Nephron (organoid): ENCODE measurements at regions not wholly inside any gene's neighbourhood (a gene's known extent, or its start where the extent isn't known, plus 50 kb on each side); places are given as distances from the start of the nearest gene placed in this dataset.
A peak's percentile ranks its signal among the peaks of the same experiment; 100 is the strongest.

Experiments
- H3K27ac Mint-ChIP-seq, 3 experiments: 2 replicates each; pipeline ENCODE4 v1.8.0; 2020; ENCODE audit warnings: mixed read lengths in 3 of 3, mild to moderate bottlenecking in 2 of 3, moderate library complexity in 1 of 3
- H3K27me3 Mint-ChIP-seq: 2 replicates; pipeline ENCODE4 v1.8.0; 2021; ENCODE audit warnings: low read depth, mild to moderate bottlenecking, moderate library complexity, mixed read lengths
- H3K36me3 Mint-ChIP-seq: 2 replicates; pipeline ENCODE4 v1.8.0; 2020; ENCODE audit warnings: low read depth, mixed read lengths
- H3K4me1 Mint-ChIP-seq: 2 replicates; pipeline ENCODE4 v1.8.0; 2020; ENCODE audit warnings: mixed read lengths
- H3K4me3 Mint-ChIP-seq, 3 experiments: 2 replicates each; pipeline ENCODE4 v1.8.0; 2020; ENCODE audit warnings: mild to moderate bottlenecking in 3 of 3, mixed read lengths in 3 of 3, moderate library complexity in 2 of 3
- H3K9me3 Mint-ChIP-seq: 2 replicates; pipeline ENCODE4 v1.8.0; 2020; ENCODE audit warnings: mixed read lengths
- CTCF ChIP-seq, 3 experiments: fragments of 200-600 bp; sonication (generic); IDR thresholded peaks; one replicate each; pipeline ENCODE4 v1.5.0; 2021; ENCODE audit warnings: antibody characterized with exemption in 3 of 3; ENCODE audit not compliant: unreplicated experiment in 3 of 3

GRCh38 chr1:54488779-54489626 lies 59.0 kb upstream of the ACOT11 start:
- TF ChIP-seq CTCF (IDR thresholded peaks at IDR 0.05; ENCODE audit: unreplicated experiment in 3 of 3), result peak; percentile 97 to 98 (median 98)
- H3K4me3 Mint-ChIP-seq, result peak overlapping the region; percentile 95 to 99 (median 98)
- H3K4me1 Mint-ChIP-seq, result peaks cover 51% of the 10 kb centered on the region
- H3K27ac Mint-ChIP-seq, result peak overlapping the region; percentile 96 to 99 (median 99)
- H3K27me3 Mint-ChIP-seq, result no peaks in the 10 kb centered on the region
- H3K36me3 Mint-ChIP-seq, result no peaks in the 10 kb centered on the region
- no peaks in the 10 kb centered on the region for H3K9me3 Mint-ChIP-seq

GRCh38 chr1:54488065-54488750 lies 59.8 kb upstream of the ACOT11 start:
- TF ChIP-seq CTCF (IDR thresholded peaks at IDR 0.05; ENCODE audit: unreplicated experiment in 3 of 3), result peak; percentile 10 to 25 (median 20)
- peak overlapping the region; percentile 96 to 99 (median 99) for H3K27ac Mint-ChIP-seq
- no peaks in the 10 kb centered on the region for H3K27me3 Mint-ChIP-seq
- peaks cover 56% of the 10 kb centered on the region for H3K4me1 Mint-ChIP-seq
- peak overlapping the region; percentile 95 to 99 (median 98) for H3K4me3 Mint-ChIP-seq
- no peaks in the 10 kb centered on the region for H3K9me3 Mint-ChIP-seq
- no peaks in the 10 kb centered on the region for H3K36me3 Mint-ChIP-seq

GRCh38 chr1:54487571-54488050 lies 60.4 kb upstream of the ACOT11 start:
- Mint-ChIP-seq H3K4me1 (peaks cover 56% of the 10 kb centered on the region), H3K27ac (peak overlapping the region; percentile 96 to 99 (median 98)), H3K9me3 (no peaks in the 10 kb centered on the region), H3K27me3 (no peaks in the 10 kb centered on the region), H3K36me3 (no peaks in the 10 kb centered on the region), H3K4me3 (peak overlapping the region; percentile 81 to 88 (median 85))
- no peak for TF ChIP-seq CTCF (IDR thresholded peaks at IDR 0.05; ENCODE audit: unreplicated experiment in 3 of 3)

- H3K27me3 Mint-ChIP-seq, result no peaks in the 10 kb centered on the region
- peak overlapping the region; percentile 1 to 88 (median 81) for H3K4me3 Mint-ChIP-seq
- no peak for TF ChIP-seq CTCF (IDR thresholded peaks at IDR 0.05; ENCODE audit: unreplicated experiment in 3 of 3)
- H3K9me3 Mint-ChIP-seq, result no peaks in the 10 kb centered on the region
- peak overlapping the region; percentile 96 to 99 (median 98) for H3K27ac Mint-ChIP-seq
- H3K4me1 Mint-ChIP-seq, result peaks cover 58% of the 10 kb centered on the region
- no peaks in the 10 kb centered on the region for H3K36me3 Mint-ChIP-seq
These were observed 61.1 kb upstream of the ACOT11 start for GRCh38 chr1:54486907-54487306.

GRCh38 chr1:54485416-54485815 lies 62.6 kb upstream of the ACOT11 start:
- Mint-ChIP-seq H3K9me3 (no peaks in the 10 kb centered on the region), H3K4me3 (peak overlapping the region in 2 of 3 experiments; percentile 1 to 16), H3K27ac (peak overlapping the region; percentile 87 to 99 (median 96)), H3K36me3 (no peaks in the 10 kb centered on the region), H3K4me1 (peaks cover 62% of the 10 kb centered on the region), H3K27me3 (no peaks in the 10 kb centered on the region)
- TF ChIP-seq CTCF (IDR thresholded peaks at IDR 0.05; ENCODE audit: unreplicated experiment in 3 of 3), result no peak
